ENCODE measurements at regions not wholly inside any gene's neighbourhood (a gene's known extent, or its start where the extent isn't known, plus 50 kb on each side); places are given as distances from the start of the nearest gene placed in this dataset.
"Not testable (repeated sequence)": the region's sequence is repeated elsewhere in the genome, so short reads cannot be mapped to it uniquely, and the experiment has no call there.

DNA sequence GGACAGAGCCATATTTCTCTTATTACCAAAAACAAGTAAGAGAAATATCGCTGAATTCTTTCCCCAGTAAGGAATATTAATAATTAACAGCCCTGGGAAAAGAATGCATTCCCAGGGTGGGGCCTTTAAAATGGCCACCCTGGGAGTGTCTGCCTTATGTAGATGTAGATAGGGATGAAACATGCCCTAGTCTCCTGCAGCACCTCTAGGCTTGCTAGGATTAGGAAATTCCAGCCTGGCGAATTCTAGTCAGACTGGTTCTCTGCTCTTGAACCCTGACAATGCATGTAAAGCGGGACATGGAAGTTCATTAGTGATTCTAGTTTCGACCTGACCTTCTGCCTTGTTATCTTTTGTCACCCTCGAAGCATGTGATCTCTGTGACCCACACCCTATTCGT lies 405.2 kb upstream of the MAP2 start:
- TF ChIP-seq, protein P1, sequence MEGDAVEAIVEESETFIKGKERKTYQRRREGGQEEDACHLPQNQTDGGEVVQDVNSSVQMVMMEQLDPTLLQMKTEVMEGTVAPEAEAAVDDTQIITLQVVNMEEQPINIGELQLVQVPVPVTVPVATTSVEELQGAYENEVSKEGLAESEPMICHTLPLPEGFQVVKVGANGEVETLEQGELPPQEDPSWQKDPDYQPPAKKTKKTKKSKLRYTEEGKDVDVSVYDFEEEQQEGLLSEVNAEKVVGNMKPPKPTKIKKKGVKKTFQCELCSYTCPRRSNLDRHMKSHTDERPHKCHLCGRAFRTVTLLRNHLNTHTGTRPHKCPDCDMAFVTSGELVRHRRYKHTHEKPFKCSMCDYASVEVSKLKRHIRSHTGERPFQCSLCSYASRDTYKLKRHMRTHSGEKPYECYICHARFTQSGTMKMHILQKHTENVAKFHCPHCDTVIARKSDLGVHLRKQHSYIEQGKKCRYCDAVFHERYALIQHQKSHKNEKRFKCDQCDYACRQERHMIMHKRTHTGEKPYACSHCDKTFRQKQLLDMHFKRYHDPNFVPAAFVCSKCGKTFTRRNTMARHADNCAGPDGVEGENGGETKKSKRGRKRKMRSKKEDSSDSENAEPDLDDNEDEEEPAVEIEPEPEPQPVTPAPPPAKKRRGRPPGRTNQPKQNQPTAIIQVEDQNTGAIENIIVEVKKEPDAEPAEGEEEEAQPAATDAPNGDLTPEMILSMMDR (conservative IDR thresholded peaks at IDR 0.05; ENCODE audit: low read depth, low read length) = not testable (repeated sequence)
- TF ChIP-seq EZH2 (IDR thresholded peaks at IDR 0.05; ENCODE audit: borderline replicate concordance, low read depth, low read length, poor library complexity, severe bottlenecking) = not testable (repeated sequence)

Data from A673 (cell line).